ENCODE measurements at regions not wholly inside any gene's neighbourhood (a gene's known extent, or its start where the extent isn't known, plus 50 kb on each side); places are given as distances from the start of the nearest gene placed in this dataset.
A peak's percentile ranks its signal among the peaks of the same experiment; 100 is the strongest.

GRCh38 chr13:106919133-106919532, 351.2 kb upstream of the ARGLU1 start:
- Histone ChIP-seq H3K9me2 (replicated peaks; ENCODE audit: insufficient read depth) (no peaks in the 10 kb centered on the region), H3K9me3 (ENCODE audit: low read depth) (no peaks in the 10 kb centered on the region), H3K4me2 (peak overlapping the region; percentile 91), H3K27ac (peak overlapping the region; percentile 50), H3K79me2 (no peaks in the 10 kb centered on the region), H3K4me1 (ENCODE audit: insufficient read depth) (peaks cover 11% of the 10 kb centered on the region), H4K20me1 (ENCODE audit: insufficient read depth, poor library complexity, severe bottlenecking) (no peaks in the 10 kb centered on the region), H3K4me3 (no peak overlapping the region), H3K27me3 (no peaks in the 10 kb centered on the region), H2AFZ (no peak overlapping the region), H3K36me3 (replicated peaks; ENCODE audit: insufficient read depth, low read depth) (no peaks in the 10 kb centered on the region)
- no peak for DNase-seq (ENCODE audit: low spot score)
- TF ChIP-seq EZH2phosphoT487 (IDR thresholded peaks at IDR 0.05; ENCODE audit: low read depth, severe bottlenecking, unreplicated experiment): no peak
- TF ChIP-seq, protein P1, sequence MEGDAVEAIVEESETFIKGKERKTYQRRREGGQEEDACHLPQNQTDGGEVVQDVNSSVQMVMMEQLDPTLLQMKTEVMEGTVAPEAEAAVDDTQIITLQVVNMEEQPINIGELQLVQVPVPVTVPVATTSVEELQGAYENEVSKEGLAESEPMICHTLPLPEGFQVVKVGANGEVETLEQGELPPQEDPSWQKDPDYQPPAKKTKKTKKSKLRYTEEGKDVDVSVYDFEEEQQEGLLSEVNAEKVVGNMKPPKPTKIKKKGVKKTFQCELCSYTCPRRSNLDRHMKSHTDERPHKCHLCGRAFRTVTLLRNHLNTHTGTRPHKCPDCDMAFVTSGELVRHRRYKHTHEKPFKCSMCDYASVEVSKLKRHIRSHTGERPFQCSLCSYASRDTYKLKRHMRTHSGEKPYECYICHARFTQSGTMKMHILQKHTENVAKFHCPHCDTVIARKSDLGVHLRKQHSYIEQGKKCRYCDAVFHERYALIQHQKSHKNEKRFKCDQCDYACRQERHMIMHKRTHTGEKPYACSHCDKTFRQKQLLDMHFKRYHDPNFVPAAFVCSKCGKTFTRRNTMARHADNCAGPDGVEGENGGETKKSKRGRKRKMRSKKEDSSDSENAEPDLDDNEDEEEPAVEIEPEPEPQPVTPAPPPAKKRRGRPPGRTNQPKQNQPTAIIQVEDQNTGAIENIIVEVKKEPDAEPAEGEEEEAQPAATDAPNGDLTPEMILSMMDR (IDR thresholded peaks at IDR 0.05; ENCODE audit: poor library complexity): no peak
- no peak for TF ChIP-seq EZH2 (IDR thresholded peaks at IDR 0.05; ENCODE audit: borderline replicate concordance)
- 49% methylated on average over 7 of the region's 7 CpGs for WGBS (ENCODE audit: low lambda C conversion rate, missing lambda C conversion rate)

- H3K9me2 ChIP-seq (replicated peaks; ENCODE audit: insufficient read depth): no peaks in the 10 kb centered on the region
- peaks cover 11% of the 10 kb centered on the region for H3K4me1 ChIP-seq (ENCODE audit: insufficient read depth)
- H3K36me3 ChIP-seq (replicated peaks; ENCODE audit: insufficient read depth, low read depth): no peaks in the 10 kb centered on the region
- no peak overlapping the region for H3K4me3 ChIP-seq
- 58% methylated on average over 3 of the region's 3 CpGs for WGBS (ENCODE audit: low lambda C conversion rate, missing lambda C conversion rate)
- DNase-seq (ENCODE audit: low spot score): no peak
- no peaks in the 10 kb centered on the region for H3K9me3 ChIP-seq (ENCODE audit: low read depth)
- no peak overlapping the region for H2AFZ ChIP-seq
- no peaks in the 10 kb centered on the region for H3K27me3 ChIP-seq
- peak overlapping the region; percentile 50 for H3K27ac ChIP-seq
- TF ChIP-seq EZH2phosphoT487 (IDR thresholded peaks at IDR 0.05; ENCODE audit: low read depth, severe bottlenecking, unreplicated experiment): no peak
- TF ChIP-seq, protein P1 (IDR thresholded peaks at IDR 0.05; ENCODE audit: poor library complexity): no peak
- TF ChIP-seq EZH2 (IDR thresholded peaks at IDR 0.05; ENCODE audit: borderline replicate concordance): no peak
- H4K20me1 ChIP-seq (ENCODE audit: insufficient read depth, poor library complexity, severe bottlenecking): no peaks in the 10 kb centered on the region
- H3K79me2 ChIP-seq: no peaks in the 10 kb centered on the region
- H3K4me2 ChIP-seq: peak overlapping the region; percentile 91
Observed at GRCh38 chr13:106918557-106918860, 350.6 kb upstream of the ARGLU1 start.

DNA sequence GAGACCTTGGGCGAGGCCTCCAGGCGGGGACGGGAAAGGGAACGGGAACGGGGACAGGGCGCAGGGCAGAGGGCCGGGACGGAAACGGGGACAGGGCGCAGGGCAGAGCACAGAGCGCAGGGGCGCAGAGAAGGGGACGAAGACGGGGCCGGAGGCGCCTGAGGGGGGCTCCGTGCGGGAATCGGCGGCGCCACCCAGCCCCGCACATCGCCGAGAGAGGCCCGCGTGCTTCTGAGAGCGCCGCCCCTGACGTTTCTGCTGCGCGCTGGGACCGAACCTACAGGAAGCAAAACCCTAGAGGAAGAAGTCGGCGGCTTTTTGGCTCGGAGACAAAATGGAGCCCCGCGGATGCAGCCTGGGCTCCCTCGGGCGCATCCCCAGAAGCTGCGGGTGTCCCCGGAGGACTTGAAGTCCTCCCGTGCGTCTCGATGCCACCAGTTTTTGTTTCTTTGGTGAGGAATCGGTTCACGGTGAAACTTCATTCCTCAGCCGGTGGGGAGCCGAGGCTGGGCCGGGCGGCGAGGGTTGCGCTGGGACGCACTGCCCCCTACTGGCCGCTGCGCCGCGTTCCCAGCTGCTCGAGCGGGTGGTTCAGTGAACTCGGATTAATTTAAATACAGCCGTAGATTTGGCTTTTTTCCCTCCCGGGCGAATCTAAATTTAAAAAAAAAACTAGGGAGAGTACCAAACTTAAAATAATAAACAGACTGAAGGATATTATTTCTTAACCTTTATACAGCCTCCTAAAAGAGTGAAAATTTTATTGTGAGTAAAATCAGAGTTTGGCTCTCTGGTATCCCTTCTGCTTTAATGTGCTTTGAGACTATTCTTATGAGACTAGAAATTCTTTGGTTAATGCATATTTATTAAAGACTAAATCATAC, 350.0 kb upstream of the ARGLU1 start:
- peak overlapping the region; percentile 91 for H3K4me2 ChIP-seq
- peak overlapping the region; percentile 76 for H3K4me3 ChIP-seq
- H4K20me1 ChIP-seq (ENCODE audit: insufficient read depth, poor library complexity, severe bottlenecking): no peaks in the 10 kb centered on the region
- peak overlapping the region; percentile 80 for H2AFZ ChIP-seq
- H3K79me2 ChIP-seq: no peaks in the 10 kb centered on the region
- TF ChIP-seq, protein P1 (IDR thresholded peaks at IDR 0.05; ENCODE audit: poor library complexity): peak; percentile 98
- TF ChIP-seq EZH2 (IDR thresholded peaks at IDR 0.05; ENCODE audit: borderline replicate concordance): no peak
- no peaks in the 10 kb centered on the region for H3K36me3 ChIP-seq (replicated peaks; ENCODE audit: insufficient read depth, low read depth)
- H3K9me3 ChIP-seq (ENCODE audit: low read depth): no peaks in the 10 kb centered on the region
- peak overlapping the region; percentile 94 for H3K27ac ChIP-seq
- DNase-seq (ENCODE audit: low spot score): peak; percentile 89
- WGBS (ENCODE audit: low lambda C conversion rate, missing lambda C conversion rate): 2% methylated on average over 48 of the region's 63 CpGs
- H3K9me2 ChIP-seq (replicated peaks; ENCODE audit: insufficient read depth): no peaks in the 10 kb centered on the region
- H3K4me1 ChIP-seq (ENCODE audit: insufficient read depth): peaks cover 11% of the 10 kb centered on the region
- H3K27me3 ChIP-seq: no peaks in the 10 kb centered on the region

All from hepatocyte (in vitro differentiated cells).